GM12891 (cell line): ENCODE measurements at regions not wholly inside any gene's neighbourhood (a gene's known extent, or its start where the extent isn't known, plus 50 kb on each side); places are given as distances from the start of the nearest gene placed in this dataset.
"Not testable (repeated sequence)": the region's sequence is repeated elsewhere in the genome, so short reads cannot be mapped to it uniquely, and the experiment has no call there.

Experiments
- DNase-seq: peaks from one replicate; pipeline ENCODE4 v3.0.0; 2011; ENCODE audit warnings: low spot score; ENCODE audit not compliant: insufficient read length
- FAIRE-seq: peaks from 2 replicates; lab custom pipeline; 2011; peaks lifted over from hg19 to GRCh38; lab: Jason Lieb, UNC
- PAX5 ChIP-seq: IDR thresholded peaks from 2 replicates; pipeline ENCODE4 v1.6.1; 2011; ENCODE audit warnings: low read length, moderate library complexity, mild to moderate bottlenecking; ENCODE audit not compliant: insufficient read depth, severe bottlenecking
- POLR2A ChIP-seq: IDR thresholded peaks from 2 replicates; pipeline ENCODE4 v1.6.1; 2011; ENCODE audit warnings: low read depth, low read length, control low read depth
- POLR2AphosphoS5 ChIP-seq: IDR thresholded peaks from 2 replicates; pipeline ENCODE4 v1.6.1; 2011; ENCODE audit warnings: low read depth, low read length, control low read depth
- POU2F2 ChIP-seq: IDR thresholded peaks from 2 replicates; pipeline ENCODE4 v1.6.1; 2011; ENCODE audit warnings: low read depth, mild to moderate bottlenecking, control low read depth, low read length, moderate library complexity
- SPI1 ChIP-seq: IDR thresholded peaks from 2 replicates; pipeline ENCODE4 v1.6.1; 2011; ENCODE audit warnings: low read depth, low read length, control low read depth
- TAF1 ChIP-seq: IDR thresholded peaks from 2 replicates; pipeline ENCODE4 v1.6.1; 2011; ENCODE audit warnings: low read depth, low read length, control low read depth

GRCh38 chr7:153772966-153773365 is 279.2 kb upstream of the DPP6 start:
- no peak for DNase-seq
- FAIRE-seq, result no peak
- TF ChIP-seq SPI1 (no peak), POLR2A (no peak), PAX5 (no peak), POLR2AphosphoS5 (no peak), TAF1 (no peak), POU2F2 (no peak)

GRCh38 chr7:153776940-153777339 is 275.3 kb upstream of the DPP6 start:
- peak; percentile 82 for FAIRE-seq
- DNase-seq, result not testable (repeated sequence)

- not testable (repeated sequence) for DNase-seq, FAIRE-seq
Observed at GRCh38 chr7:153797363-153797762, 254.8 kb upstream of the DPP6 start.

- FAIRE-seq, result no peak
- no peak for TF ChIP-seq POU2F2
- TF ChIP-seq PAX5, result no peak
- no peak for TF ChIP-seq SPI1
- no peak for TF ChIP-seq POLR2A
- TF ChIP-seq TAF1, result no peak
- no peak for TF ChIP-seq POLR2AphosphoS5
- no peak for DNase-seq
Observed at GRCh38 chr7:153808117-153808516, 244.1 kb upstream of the DPP6 start.

- DNase-seq, result no peak
- no peak for FAIRE-seq
- no peak for TF ChIP-seq POLR2AphosphoS5
- TF ChIP-seq POLR2A, result no peak
- TF ChIP-seq PAX5, result no peak
- no peak for TF ChIP-seq SPI1
- TF ChIP-seq TAF1, result no peak
- TF ChIP-seq POU2F2, result no peak
Observed at GRCh38 chr7:153829525-153829924, 222.7 kb upstream of the DPP6 start.

- FAIRE-seq, result no peak
- TF ChIP-seq POU2F2 (no peak), POLR2AphosphoS5 (no peak), POLR2A (no peak), TAF1 (no peak), SPI1 (no peak), PAX5 (no peak)
- no peak for DNase-seq
Observed at GRCh38 chr7:153832160-153832559, 220.0 kb upstream of the DPP6 start.

- FAIRE-seq (no peak), DNase-seq (no peak)
- TF ChIP-seq TAF1 (no peak), POLR2AphosphoS5 (no peak), POLR2A (no peak), PAX5 (no peak), SPI1 (no peak)
Observed at GRCh38 chr7:153835103-153835502, 217.1 kb upstream of the DPP6 start.

- no peak for FAIRE-seq
Observed at GRCh38 chr7:153835712-153836265, 216.4 kb upstream of the DPP6 start.

GRCh38 chr7:153838591-153838990 is 213.6 kb upstream of the DPP6 start:
- no peak for TF ChIP-seq POLR2A
- no peak for TF ChIP-seq SPI1
- TF ChIP-seq TAF1, result no peak
- TF ChIP-seq PAX5, result no peak
- no peak for TF ChIP-seq POLR2AphosphoS5
- no peak for TF ChIP-seq POU2F2
- DNase-seq (no peak), FAIRE-seq (no peak)

More at GRCh38 chr7:153835712-153836265, 216.4 kb upstream of the DPP6 start:
- no peak for TF ChIP-seq POLR2A
- no peak for TF ChIP-seq TAF1
- DNase-seq, result no peak

GRCh38 chr7:153840861-153841260 is 211.3 kb upstream of the DPP6 start:
- no peak for DNase-seq
- TF ChIP-seq TAF1 (no peak), POLR2AphosphoS5 (no peak), POU2F2 (no peak), POLR2A (no peak)
- FAIRE-seq, result no peak

GRCh38 chr7:153847828-153848227 is 204.4 kb upstream of the DPP6 start:
- DNase-seq, result no peak
- FAIRE-seq, result no peak
- TF ChIP-seq POLR2A (no peak), TAF1 (no peak), POLR2AphosphoS5 (no peak), POU2F2 (no peak), SPI1 (no peak), PAX5 (no peak)
